22Rv1 (cell line): ENCODE measurements at regions not wholly inside any gene's neighbourhood (a gene's known extent, or its start where the extent isn't known, plus 50 kb on each side); places are given as distances from the start of the nearest gene placed in this dataset.

Experiments
- ZFX ChIP-seq: fragments of 450-650 bp; IDR thresholded peaks from 2 replicates; pipeline ENCODE4 v1.6.1; 2017; ENCODE audit warnings: antibody characterized with exemption, borderline replicate concordance
- TF ChIP-seq, protein P1 (sequence below): fragments of 450-650 bp; IDR thresholded peaks from 2 replicates; pipeline ENCODE4 v1.5.1; 2017; ENCODE audit warnings: mild to moderate bottlenecking

DNA sequence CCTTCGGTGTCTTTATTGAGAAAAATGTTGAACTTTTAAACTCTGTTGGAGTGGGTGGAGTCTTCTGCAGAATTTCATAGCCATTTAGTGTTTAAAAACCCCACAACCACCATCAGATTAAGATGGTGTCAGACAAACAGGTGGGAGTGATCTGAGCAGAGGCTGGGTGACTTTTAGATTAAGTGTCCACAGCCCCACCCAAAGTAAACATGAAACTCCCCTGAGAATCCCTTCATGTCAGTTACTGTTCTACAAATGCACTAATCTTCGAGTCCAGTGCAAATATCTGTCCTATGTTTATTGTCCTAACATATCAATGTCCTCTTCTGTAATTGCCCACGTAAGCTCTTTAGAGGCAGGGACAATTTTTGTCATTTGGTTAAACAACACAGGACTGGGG is 175.6 kb upstream of the RBPJ start:
- TF ChIP-seq, protein P1, sequence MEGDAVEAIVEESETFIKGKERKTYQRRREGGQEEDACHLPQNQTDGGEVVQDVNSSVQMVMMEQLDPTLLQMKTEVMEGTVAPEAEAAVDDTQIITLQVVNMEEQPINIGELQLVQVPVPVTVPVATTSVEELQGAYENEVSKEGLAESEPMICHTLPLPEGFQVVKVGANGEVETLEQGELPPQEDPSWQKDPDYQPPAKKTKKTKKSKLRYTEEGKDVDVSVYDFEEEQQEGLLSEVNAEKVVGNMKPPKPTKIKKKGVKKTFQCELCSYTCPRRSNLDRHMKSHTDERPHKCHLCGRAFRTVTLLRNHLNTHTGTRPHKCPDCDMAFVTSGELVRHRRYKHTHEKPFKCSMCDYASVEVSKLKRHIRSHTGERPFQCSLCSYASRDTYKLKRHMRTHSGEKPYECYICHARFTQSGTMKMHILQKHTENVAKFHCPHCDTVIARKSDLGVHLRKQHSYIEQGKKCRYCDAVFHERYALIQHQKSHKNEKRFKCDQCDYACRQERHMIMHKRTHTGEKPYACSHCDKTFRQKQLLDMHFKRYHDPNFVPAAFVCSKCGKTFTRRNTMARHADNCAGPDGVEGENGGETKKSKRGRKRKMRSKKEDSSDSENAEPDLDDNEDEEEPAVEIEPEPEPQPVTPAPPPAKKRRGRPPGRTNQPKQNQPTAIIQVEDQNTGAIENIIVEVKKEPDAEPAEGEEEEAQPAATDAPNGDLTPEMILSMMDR = no peak
- no peak for TF ChIP-seq ZFX
